Amniotic epithelial cell (primary cell): ENCODE measurements at regions not wholly inside any gene's neighbourhood (a gene's known extent, or its start where the extent isn't known, plus 50 kb on each side); places are given as distances from the start of the nearest gene placed in this dataset.
A peak's percentile ranks its signal among the peaks of the same experiment; 100 is the strongest.

ENCODE experiments used
- DNase-seq: peaks from one replicate; pipeline ENCODE4 v3.0.0-alpha.2; 2010; ENCODE audit warnings: low read depth

DNA sequence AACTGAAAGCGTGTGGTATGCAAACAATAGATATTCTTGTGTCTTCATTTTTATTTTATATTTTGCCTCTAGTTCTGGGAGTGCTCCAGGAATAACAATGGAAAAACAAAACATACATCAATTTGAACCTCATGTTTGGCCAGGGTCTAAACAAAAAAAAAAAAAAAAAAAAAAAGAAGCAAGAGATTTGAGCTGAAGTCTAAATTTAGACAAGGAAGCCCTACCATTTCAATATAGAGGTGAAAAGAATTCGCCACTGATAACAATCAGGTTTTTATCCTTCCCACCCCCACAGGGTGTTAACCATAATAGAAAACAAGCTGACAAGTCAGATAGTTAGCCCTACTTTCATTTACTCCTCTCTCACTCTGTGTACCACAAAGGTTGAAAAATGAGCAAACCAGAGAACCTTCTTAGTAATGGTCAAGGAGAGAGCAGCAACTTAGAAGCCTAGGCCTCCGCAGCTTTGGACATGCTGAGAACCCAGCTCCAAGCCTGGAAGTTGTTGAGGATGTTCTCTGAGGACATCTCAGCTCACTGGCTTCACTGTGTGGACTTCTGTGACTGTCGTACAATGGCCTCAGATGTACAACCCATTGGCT lies 118.2 kb upstream of the HMHB1 start:
- DNase-seq = no peak

- DNase-seq = no peak
Observed at GRCh38 chr5:143692342-143692741, 119.6 kb upstream of the HMHB1 start.

DNA sequence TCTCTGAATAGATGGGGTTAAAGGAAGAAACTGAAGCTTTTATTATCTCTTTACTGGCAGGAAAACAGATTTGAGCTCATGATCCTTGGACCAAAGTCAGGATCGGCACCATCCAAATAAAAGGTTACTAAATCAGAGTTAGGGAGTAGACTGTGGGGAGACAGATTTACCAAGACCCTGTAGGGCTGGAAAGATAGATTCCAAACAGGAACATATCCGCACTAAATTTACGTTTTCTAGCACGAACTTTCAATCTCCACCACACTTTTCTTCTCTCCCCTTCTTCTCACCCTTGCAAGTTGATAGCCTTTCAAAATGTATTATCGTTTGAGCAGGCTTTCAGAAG lies 120.0 kb upstream of the HMHB1 start:
- DNase-seq = no peak

- no peak for DNase-seq
Observed at GRCh38 chr5:143691287-143691944, 120.5 kb upstream of the HMHB1 start.

DNA sequence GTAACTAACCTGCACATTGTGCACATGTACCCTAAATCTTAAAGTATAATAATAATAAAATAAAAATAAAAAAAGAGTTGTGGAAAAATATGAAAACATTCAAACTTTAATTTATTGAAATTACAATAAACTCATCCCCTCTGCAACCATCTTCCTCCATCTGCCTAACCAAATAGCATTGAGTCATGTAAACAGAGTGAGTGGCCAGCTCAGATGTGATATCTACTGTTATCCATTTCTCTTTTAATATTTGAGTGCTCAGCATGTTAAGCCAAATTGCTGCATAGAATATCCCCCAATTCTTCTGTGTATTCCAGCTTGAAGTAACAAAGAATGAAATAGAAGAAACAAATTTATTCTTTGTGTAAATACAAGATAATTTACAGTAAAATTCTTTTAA lies 124.4 kb upstream of the HMHB1 start:
- DNase-seq = no peak

DNA sequence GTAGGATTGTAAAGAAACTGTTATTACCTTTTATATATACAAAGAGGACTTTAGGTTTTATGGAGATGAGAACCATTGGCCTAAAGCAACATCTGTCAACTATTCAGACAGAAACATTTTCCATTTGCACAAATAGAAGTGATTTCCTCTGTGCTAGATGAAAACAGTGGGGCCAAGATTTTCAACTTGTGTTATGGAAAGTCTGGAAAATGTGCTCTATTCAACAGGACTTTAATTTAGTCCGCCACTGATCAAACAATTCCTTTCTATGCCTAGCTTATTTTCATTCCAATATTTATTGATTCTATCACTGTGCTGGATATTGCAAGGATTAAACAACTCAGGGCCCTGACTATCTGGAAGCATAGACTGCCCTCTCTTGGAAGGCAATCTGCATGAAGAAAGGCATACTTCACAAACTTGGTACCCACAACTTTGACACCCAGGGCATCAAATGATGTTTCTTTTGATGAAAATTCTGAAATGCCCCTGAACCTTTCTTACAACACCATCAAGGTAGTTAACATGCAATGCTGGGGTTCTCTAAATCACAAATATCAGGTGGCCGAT lies 126.6 kb upstream of the HMHB1 start:
- DNase-seq = peak; percentile 27

DNA sequence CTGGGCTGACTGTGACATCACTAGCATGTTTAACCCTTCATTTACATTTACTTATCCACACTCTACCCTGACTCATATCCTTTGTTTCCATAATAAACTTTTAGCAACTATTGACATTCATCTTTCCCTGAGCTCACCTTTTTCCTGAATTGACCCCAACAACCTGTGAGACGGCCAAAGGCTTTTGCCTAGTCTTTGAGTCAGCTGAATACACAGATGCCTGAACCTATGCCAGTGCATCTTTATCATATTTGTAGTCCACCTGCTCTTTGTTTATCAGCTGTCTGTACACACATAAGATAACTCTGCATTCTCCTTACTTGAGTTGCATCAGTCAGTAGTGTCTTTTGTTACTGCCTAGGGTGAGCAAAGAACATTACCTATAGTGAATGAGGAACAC lies 128.5 kb upstream of the HMHB1 start:
- no peak for DNase-seq

- DNase-seq = no peak
Observed at GRCh38 chr5:143682929-143683386, 129.0 kb upstream of the HMHB1 start.

DNA sequence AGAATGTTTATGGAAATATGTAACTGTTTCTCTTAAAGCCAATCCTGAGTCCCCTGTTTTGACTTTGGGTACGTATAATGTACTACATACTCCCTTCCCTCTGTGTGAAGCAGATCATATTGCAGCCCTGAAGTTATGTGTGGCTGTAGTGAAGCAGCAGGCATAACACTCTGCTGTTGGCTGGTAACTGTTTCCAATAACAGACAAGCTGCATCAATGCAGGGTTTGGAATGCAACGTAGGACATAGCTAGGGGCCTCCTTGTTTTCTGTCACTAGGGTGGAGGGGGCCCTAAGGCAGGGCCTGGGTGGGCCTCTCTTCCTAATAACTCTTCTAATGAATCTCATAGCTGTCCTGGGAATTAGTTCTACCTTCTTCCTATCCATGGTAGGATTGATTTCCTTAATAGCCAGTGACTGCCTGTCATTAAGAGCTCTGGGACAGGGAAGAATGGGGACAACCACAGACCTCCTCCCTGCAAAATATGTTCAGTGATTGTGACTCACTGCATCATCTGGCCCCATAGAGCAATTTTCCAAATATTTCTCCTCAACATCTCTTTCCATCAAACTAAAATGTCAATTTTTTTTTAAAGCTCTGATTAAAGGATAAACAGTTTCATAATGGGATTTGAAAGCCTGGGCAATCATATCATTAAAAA lies 129.6 kb upstream of the HMHB1 start:
- DNase-seq = no peak

DNA sequence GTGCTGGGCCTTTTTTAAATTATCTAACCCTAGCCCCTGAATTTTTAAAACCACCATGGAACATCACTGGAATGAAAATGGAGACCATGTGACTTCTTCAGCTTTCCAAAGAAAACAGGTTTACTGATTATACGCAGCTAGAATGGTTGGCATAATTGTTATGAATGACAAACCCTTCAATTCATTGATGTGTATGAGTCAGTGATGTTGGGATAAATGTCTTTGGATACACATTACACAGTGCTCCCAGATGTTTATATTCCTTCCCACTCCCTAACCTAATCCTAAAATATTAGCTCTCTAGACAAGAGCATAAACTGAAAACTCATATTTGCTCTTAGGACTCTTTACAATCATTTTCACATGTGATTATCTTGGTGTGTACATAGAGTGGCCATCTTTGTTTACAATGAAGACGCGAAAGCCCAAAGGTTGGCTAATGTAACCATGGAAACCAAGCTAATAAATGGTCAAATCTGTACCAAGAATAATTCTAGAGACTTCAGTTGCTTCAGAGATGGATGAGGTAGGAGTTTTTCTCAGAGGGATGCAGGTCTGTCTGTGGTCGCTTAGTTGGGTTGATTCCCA lies 131.2 kb upstream of the HMHB1 start:
- no peak for DNase-seq

DNA sequence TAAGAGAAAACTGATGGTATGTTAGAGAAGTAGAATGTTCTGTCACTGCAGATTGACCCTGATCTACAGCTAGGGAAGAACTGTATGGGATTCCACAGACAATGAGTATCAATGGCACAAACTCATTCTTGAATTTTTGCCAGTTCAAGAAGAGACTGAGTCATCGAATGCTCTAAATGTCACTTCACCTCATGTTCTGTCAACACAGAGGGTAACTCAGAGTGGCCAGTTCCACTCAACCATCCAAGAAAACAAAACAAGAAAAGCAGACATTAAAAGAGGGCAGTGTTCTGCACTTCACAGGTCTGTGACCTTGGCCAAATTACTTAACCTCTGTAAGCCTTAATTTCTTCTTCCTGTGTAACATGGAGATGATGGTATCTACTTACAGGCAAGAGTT lies 132.2 kb upstream of the HMHB1 start:
- no peak for DNase-seq

- no peak for DNase-seq
Observed at GRCh38 chr5:143678148-143678905, 133.6 kb upstream of the HMHB1 start.

DNA sequence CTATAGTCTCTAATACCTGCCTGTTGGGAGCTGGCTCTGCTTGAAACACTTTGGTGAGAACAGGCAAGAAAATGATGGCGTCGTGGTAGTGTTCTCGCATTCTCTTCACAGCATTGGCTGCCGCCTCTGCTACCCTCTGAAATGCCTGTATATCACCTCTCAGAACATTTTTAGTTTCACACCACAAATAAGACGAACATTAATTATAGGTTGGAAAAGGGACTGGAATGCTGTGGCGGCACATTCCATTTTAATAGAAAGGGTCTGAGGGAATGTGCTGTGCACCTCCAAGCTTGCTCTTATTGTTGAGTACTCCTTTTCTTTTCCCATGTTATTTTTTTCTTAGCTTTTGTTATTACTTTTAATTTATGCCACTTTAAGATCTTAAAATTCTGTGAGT lies 134.6 kb upstream of the HMHB1 start:
- no peak for DNase-seq

DNA sequence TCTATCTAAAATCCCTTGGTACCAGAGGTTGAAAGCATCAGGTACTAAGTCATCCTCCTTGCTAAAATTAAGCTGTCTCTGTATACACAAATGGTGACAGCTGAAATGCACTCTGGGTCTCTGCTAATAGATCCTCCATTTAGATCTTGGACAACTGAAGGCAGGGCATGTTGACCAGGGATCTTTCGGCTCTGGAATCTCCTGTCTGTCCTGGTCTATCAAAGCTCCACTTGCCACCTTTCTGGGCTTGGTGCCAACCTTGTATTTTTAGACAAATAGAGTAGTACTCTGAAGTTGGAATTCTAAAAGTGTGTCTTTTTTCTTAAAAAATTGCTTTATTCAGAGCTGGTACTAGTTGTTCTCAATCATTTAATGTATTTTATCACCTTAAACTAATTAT lies 135.2 kb upstream of the HMHB1 start:
- no peak for DNase-seq

GRCh38 chr5:143674469-143674786 lies 137.5 kb upstream of the HMHB1 start:
- no peak for DNase-seq

DNA sequence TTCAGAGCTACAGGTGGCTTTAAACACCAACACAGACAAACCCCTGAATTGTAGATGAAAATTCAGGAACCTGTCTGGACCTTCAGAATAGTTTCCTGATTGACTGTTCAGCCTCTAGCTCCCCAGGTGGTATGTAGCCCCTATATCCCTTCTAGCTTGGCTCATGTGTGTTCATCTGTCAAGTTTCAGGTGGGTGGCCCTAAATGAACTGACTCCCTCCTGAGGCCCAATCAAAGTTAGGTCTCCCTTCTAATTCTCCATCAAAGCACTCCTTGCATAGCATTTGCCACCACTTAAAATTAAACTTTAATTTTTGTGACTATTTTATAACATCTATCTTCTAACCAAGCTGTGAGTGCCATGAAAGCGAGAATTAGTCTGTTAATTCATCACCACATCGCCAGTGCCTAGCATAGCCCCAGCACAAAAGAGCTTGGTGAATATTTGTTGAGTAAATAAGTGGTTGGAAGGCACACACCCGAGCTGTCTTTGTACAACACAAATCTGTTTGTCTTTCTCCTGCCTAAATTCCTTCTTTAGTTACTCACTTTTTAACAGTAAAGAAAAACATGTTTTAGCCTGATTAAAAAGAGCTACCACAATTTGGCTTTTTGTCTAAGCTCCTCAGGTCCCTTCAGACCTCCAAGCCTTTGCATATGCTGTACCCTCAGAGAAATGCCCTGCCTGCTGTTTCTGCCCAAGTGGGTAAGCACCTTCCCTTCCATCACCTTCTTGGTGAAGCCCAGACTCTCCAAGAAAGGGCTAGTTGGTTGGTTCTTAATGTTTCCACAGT lies 138.1 kb upstream of the HMHB1 start:
- DNase-seq = no peak

DNA sequence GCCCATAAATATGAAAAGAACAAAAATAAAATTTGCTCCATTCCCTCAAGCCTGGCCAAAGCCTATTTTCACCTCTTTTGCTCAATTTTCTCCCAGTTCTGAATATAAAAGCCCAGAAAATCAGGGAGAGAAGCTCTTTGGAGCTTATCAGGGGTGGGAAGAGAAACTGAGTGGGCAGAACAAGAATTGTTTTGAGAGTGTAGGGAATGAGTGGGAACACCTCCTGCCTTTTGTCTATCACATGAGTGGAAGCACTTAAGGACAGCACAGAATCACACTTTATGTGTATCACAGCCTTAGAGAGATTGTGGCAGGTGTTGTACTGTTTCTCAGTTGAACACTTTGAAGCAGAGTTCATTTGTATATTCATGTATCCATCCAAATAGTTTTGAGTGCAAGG lies 139.2 kb upstream of the HMHB1 start:
- DNase-seq = no peak

- no peak for DNase-seq
Observed at GRCh38 chr5:143671674-143672569, 140.0 kb upstream of the HMHB1 start.

- no peak for DNase-seq
Observed at GRCh38 chr5:143671021-143671420, 140.9 kb upstream of the HMHB1 start.

GRCh38 chr5:143665866-143666265 lies 146.1 kb upstream of the HMHB1 start:
- no peak for DNase-seq

DNA sequence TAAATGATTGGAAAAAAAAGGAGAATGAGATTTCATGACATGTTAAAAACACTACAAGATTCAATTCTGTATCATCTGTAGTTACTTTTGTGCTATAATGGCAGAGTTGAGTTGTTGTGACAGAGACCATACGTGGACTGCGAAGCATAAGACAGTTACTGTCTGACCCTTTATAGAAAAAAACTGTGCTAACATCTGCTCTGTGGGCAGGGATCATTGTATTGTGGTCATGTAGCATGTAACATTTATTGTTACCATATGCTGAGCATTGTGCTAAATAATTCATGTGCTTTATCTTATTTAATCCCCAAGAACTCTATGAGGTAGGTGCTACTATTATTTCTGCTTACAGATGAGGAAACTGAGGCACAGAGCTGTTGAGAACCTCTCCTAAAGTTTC lies 147.3 kb upstream of the HMHB1 start:
- DNase-seq = no peak
